ENCODE measurements at regions not wholly inside any gene's neighbourhood (a gene's known extent, or its start where the extent isn't known, plus 50 kb on each side); places are given as distances from the start of the nearest gene placed in this dataset.

GRCh38 chr4:136713140-136713539, 819.2 kb downstream of the PCDH18 start (continued):
- TF ChIP-seq ELK1 (IDR thresholded peaks at IDR 0.05; ENCODE audit: borderline replicate concordance, low read depth, low read length) (no peak), CTCF (conservative IDR thresholded peaks at IDR 0.05; ENCODE audit: low read depth, low read length) (peak; percentile 52)

GRCh38 chr4:136709897-136710296, 822.4 kb downstream of the PCDH18 start:
- no peak overlapping the region for H3K4me3 ChIP-seq (ENCODE audit: insufficient read depth, low read depth, low read length)
- no peak for DNase-seq
- no CpG with 5 or more reads among the region's 1 CpG for WGBS, 2 experiments (ENCODE audit: extremely low coverage in 2 of 2, insufficient read length in 1 of 2)
- no peak for TF ChIP-seq NFE2L2 (IDR thresholded peaks at IDR 0.05; ENCODE audit: low read depth, low read length)
- TF ChIP-seq MXI1 (IDR thresholded peaks at IDR 0.05; ENCODE audit: borderline replicate concordance, low read depth, low read length), result no peak
- no peak for TF ChIP-seq ELK1 (IDR thresholded peaks at IDR 0.05; ENCODE audit: borderline replicate concordance, low read depth, low read length)
- no peak for TF ChIP-seq BHLHE40 (IDR thresholded peaks at IDR 0.05; ENCODE audit: low read depth, low read length)
- no peak for TF ChIP-seq MAZ (IDR thresholded peaks at IDR 0.05; ENCODE audit: borderline replicate concordance, low read depth, low read length)
- no peak for TF ChIP-seq CTCF (conservative IDR thresholded peaks at IDR 0.05; ENCODE audit: low read depth, low read length)
- TF ChIP-seq POLR2A (IDR thresholded peaks at IDR 0.05; ENCODE audit: low read depth, low read length), result no peak
- TF ChIP-seq FOS (IDR thresholded peaks at IDR 0.05; ENCODE audit: low read depth, low read length), result no peak
- TF ChIP-seq CEBPB (IDR thresholded peaks at IDR 0.05; ENCODE audit: low read depth, low read length), result no peak
- no peak for TF ChIP-seq CHD1 (IDR thresholded peaks at IDR 0.05; ENCODE audit: low read depth, low read length)
- TF ChIP-seq RFX5 (IDR thresholded peaks at IDR 0.05; ENCODE audit: low read depth, low read length), result no peak

More at GRCh38 chr4:136709897-136710296, 822.4 kb downstream of the PCDH18 start:
- Histone ChIP-seq H3K9ac (ENCODE audit: low read depth, low read length) (no peak overlapping the region), H4K20me1 (ENCODE audit: insufficient read depth, low read length) (no peaks in the 10 kb centered on the region), H3K27ac (ENCODE audit: insufficient read depth, low read length) (no peak overlapping the region), H4K5ac (ENCODE audit: low read depth, low read length) (no peak overlapping the region), H3K4me2 (ENCODE audit: low read depth, low read length) (no peak overlapping the region), H3K14ac (replicated peaks; ENCODE audit: low read depth, low read length) (no peak overlapping the region), H3K18ac (ENCODE audit: low read depth, low read length) (no peak overlapping the region), H3K23ac (ENCODE audit: low read depth, low read length) (no peak overlapping the region), H2BK120ac (ENCODE audit: low read depth, low read length) (no peak overlapping the region), H3K27me3 (ENCODE audit: control insufficient read depth, insufficient read depth, low read length) (no peaks in the 10 kb centered on the region), H2AFZ (replicated peaks; ENCODE audit: low read length, poor library complexity) (no peak overlapping the region), H2AK9ac (replicated peaks; ENCODE audit: low read depth, low read length, poor library complexity) (no peak overlapping the region), H3K4me1 (ENCODE audit: control insufficient read depth, insufficient read depth, low read length) (no peaks in the 10 kb centered on the region; the same call in 1 of the 2 replicates), H3K79me1 (ENCODE audit: low read depth in 1 of 2, low read length in 2 of 2) (no peaks in the 10 kb centered on the region), H3K56ac (ENCODE audit: extremely low read depth, insufficient read depth, low read length) (no peak overlapping the region), H3K9me3 (ENCODE audit: control insufficient read depth, insufficient read depth, low read length) (no peaks in the 10 kb centered on the region), H4K91ac (ENCODE audit: insufficient read depth, low read depth, low read length) (no peak overlapping the region), H2BK5ac (ENCODE audit: low read depth, low read length, poor library complexity, severe bottlenecking) (no peak overlapping the region), H3K9me1 (ENCODE audit: insufficient read depth, low read length) (no peaks in the 10 kb centered on the region), H3K36me3 (ENCODE audit: control insufficient read depth, insufficient read depth, low read length) (no peaks in the 10 kb centered on the region), H4K8ac (ENCODE audit: low read depth in 2 of 2, low read length in 2 of 2) (no peak overlapping the region), H3K4ac (ENCODE audit: low read depth, low read length) (no peak overlapping the region), H2BK20ac (ENCODE audit: low read depth, low read length) (no peak overlapping the region), H2AK5ac (ENCODE audit: low read depth, low read length) (no peak overlapping the region), H2BK15ac (ENCODE audit: low read depth, low read length) (no peak overlapping the region)
- ChIA-PET CTCF (interaction anchor here (0.8 to 1.1 kb wide), 2 partner anchors 16 to 20 kb away, joined by 3 read pairs; no protein-coding TSS in a partner anchor), POLR2A (ENCODE audit: unreplicated experiment) (no interaction called here)
- in situ Hi-C loops (cut with MboI; ENCODE audit: low sequenced_read_pairs), result no loop called here
- no TSS peak for BruUV-seq (replicated peaks)
- no peak; the same call in 1 of the 2 replicates for ATAC-seq (ENCODE audit: low read depth)
- intact Hi-C loops (cut with micrococcal nuclease), result no loop called here
- dilution Hi-C loops (cut with HindIII; ENCODE audit: low sequenced_read_pairs, unreplicated experiment), result no loop called here

Data from IMR-90 (cell line).